Stimulated activated CD4-positive, alpha-beta T cell treated with anti-CD3 and anti-CD28 coated beads, TNF-alpha, amount 100 ng/mL, for 24 hours (primary cell): ENCODE measurements at regions not wholly inside any gene's neighbourhood (a gene's known extent, or its start where the extent isn't known, plus 50 kb on each side); places are given as distances from the start of the nearest gene placed in this dataset.
"Not testable (repeated sequence)": the region's sequence is repeated elsewhere in the genome, so short reads cannot be mapped to it uniquely, and the experiment has no call there.

Experiments used
- DNase-seq, 3 experiments: peaks; one replicate each; pipeline ENCODE4 v3.0.0-alpha.2; 2020; ENCODE audit warnings: low read depth in 3 of 3

DNA sequence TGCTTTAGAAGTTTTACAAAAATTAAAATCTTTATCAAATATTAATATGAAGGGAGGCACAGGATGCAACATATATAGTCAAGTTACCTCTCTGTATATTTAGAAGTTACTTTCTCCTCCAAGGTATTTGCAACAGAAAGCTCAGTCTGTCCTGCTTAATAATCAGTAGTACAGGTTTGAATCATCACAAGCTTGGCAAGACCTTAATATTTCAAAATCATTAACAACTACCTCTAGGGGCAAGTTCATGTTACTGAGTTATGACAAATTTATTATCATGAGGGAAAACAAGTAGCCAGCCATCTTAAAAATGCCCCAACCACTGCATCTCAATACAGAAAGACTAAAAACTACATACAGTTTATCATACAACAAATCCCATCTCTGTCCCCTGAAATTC is 116.0 kb downstream of the PMAIP1 start:
- DNase-seq = not testable (repeated sequence)

DNA sequence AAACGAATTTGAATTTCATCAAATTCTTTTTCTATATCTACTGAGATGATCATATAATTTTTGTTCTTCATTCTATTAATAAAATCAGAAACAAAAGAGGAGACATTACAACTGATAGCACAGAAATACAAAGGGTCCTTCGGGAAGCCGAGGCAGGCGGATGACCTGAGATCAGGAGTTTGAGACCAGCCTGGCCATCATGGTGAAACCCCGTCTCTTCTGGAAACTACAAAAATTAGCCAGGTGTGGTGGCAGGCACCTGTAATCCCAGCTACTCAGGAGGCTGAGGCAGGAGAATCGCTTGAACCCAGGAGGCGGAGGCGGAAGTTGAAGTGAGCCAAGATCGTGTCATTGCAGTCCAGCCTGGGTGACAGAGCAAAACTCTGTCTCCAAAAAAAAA is 113.4 kb downstream of the PMAIP1 start:
- not testable (repeated sequence) for DNase-seq

DNA sequence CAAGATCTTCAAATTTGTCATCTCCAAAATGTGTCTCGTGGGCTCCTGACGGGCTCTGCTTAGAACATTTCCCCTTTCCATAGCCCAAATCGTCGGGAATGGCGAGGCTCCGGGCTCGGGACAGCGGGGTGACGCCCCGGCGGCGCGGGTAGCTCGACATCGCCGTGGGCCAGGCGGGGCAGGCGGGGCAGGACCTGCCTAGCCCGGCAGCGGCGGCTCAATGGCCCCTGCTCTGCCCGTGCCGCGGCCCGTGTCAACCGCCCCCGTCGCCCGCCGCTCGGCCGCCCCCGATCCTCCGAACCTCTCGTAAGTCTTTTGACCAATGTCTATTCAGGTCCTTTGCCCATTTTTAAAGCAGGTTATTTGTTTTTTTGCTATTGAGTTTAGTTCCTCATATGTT is 111.2 kb downstream of the PMAIP1 start:
- no peak for DNase-seq

DNA sequence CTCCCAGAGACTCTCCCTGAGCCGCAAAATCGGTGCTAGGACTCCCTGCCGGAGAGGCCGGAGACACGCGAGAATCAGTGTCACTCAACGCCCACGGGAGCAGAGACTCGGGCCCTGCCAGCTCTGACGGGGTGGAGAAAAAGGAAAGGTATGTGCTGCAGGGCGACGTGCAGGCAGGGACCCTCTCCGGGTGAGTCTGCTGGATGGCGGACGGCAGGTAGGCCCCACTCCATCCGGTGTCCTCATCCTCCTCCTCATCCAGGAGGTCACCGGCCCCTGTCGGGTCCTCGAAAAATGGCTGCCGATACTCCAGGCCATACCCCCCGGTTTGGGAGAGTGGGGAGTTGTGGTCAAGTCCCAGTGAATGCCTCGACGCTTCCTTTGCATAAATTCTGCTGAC is 110.7 kb downstream of the PMAIP1 start:
- no peak for DNase-seq

DNA sequence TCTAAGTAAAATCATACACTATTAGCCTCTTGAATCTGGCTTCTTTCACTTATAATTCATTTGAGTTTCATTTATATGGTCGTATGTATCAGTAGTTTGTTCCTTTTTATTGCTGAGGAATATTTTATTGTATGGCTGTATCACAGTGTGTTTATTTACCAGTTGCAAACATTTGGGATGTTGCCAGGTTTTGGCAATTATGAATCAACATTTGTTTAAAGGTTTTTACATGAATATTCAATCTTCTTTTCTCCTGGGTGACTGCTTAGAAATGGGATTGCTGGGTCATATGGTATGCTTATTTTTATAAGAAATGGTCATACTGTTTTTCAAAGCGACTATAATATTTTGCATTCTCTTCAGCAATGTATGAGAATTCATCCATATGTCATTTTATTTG is 107.9 kb downstream of the PMAIP1 start:
- no peak for DNase-seq

DNA sequence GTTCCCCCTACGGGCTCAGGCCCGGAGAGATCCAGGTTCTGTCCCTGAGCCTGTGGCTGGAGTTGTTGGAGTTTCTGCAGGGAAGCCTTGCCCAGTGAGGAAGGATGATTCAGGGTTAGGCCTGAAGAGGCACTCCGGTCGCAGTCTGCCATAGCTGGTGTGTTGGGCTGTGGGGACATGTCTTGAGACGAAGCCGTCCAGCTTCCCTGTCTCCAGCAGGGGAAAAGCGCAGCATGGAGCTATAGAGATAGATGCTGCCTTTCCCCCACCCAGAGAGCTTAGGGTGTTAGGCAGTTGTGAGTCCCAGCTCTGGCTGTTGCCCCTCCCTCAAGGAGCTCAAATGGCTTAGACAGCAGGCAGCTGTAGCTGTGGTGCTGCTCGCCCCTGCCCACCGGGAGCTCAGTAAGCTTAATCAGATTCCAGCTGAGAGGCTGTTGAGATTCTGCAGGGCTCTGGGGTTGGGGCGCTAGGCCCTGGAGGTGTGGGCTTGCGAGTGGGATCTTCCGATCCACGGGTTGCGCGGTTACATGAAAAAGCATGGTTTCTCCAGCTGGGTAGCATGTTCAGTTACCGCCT is 103.9 kb downstream of the PMAIP1 start:
- DNase-seq = no peak

DNA sequence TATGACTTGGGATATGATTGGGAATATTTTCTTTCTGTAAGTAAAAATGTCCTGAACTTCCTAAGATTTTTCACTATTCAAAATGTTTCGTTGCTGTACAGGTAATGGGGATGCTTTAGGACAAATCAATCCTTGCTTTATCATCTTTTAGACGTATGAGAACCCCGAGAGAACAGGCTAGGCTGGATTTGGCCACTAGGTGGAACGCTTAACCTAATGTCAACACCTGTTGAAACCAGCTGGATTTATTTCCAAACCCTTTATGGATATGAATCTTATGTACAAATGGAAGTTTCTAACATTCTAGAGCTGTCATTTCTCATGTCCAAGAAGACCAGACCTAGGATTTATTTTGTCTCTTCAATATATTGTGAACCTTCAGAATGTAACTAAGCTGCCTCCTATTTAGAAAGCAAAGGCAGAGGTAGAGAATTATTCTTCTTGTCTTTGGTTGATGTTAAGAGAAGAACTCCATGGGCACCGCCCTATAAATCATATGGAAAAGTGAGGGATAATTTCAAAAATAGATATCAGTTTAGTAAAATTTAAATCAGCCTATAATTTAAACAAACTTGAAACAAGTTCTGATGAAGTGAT is 96.7 kb downstream of the PMAIP1 start:
- DNase-seq = no peak

DNA sequence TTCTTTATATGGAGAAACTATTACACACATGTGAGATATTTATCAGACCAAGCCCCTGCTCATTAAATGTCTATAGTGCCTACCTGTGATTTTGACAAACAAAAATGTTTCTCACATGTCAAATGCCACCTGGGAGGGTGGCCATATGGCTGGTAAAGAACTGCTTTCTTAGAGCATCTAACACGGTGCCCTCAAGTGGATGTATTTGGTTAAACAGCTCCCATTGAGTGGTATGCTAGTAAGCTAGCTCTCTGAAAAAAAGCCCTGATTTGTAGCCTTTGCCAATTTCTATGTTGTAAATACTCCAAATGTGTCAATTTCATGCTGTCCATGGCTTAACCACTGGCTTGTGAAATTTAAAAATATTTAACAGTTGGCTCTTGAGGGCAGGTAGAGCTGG is 94.6 kb downstream of the PMAIP1 start:
- no peak for DNase-seq

DNA sequence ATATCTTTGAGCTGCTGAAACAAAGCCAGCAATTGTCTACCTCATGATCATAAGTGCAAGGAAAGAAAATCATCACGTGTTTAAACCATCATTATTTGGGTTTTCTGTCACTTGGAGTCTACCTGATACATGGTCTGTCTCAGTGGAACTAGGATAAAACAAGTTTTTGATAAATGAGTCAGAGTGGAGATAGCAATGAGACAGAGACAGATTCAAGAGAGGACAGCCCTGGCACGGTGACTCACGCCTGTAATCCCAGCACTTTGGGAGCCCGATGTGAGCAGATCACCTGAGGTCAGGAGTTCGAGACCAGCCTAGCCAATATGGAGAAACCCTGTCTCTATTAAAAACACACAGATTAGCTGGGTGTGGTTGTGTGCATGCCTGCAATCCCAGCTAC is 93.8 kb downstream of the PMAIP1 start:
- DNase-seq = no peak

DNA sequence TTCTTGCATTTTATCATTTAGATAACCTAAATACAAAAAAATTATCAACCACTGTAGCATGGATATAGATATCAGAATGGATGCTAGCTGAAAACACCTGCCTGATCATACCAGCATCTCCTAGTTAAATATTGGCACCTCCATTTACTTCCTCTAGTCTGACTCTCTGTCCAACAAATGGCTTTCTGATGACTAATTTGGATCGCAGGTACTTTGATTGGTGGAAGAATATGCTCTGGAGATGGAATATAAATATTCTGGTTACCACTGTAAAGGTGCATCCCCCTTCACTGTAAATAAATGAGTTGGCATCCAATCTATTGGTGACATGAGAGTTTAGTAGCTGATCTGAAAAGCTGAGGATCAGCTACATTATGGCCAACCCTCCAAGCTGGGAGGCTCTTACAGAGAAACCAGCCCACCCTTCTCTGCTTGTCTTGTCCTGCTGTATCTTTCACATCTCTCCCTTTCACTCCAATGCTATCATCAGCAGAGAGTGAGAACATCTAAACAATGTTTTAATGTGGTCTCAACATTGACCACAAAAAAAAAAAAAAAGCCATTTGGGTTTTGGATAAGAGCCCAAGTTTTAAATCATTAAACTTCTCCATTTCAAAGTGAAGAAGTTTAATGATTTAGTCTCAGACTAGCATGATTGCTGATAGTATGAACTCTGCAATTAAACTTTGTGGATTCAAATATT is 90.5 kb downstream of the PMAIP1 start:
- DNase-seq = no peak

DNA sequence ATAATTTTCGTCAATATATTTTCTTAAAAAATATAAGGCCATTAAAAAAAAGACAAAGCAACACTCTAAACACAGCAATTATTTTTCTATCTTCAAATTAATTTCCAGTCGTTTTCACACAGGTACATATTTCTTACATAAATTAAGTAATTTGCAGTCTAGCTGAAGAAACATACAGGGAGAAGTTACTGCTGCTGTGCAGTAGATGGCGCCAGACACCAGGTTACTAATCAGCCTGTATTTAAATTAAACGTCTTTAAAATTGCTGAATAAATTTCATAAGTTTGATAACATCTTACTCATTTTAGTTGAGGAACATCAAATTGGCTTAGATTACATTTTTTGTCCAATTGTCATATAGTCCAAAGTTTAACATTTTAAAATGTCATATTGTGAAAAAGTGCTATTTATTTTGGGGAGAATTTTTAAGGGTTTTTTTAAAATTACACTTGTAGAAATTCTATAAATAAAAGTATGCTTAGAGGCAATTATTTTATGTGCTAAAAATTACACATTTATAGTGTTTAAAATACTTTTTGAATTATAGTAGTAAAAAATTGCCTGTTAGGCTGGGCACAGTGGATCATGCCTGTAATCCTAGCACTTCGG is 88.4 kb downstream of the PMAIP1 start:
- DNase-seq = peak; percentile 19 to 47 (median 26)

DNA sequence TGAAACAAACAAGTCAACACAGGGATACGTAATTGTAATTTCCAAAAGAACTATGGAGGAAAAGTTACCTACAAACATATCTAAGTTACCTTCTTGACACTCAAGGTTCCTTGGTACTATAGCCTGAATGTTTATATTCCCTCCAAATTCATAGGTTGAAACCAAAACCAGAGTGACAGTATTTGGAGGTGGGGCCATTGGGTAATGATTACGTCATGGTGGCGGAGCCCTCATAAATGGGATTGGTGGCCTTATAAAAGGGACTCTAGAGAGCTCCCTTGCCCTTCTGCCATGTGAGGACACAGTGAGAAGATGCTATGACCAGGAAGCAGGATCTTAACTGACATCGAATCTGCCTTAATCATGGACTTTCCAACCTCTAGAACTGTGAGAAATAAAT is 87.3 kb downstream of the PMAIP1 start:
- DNase-seq = no peak

DNA sequence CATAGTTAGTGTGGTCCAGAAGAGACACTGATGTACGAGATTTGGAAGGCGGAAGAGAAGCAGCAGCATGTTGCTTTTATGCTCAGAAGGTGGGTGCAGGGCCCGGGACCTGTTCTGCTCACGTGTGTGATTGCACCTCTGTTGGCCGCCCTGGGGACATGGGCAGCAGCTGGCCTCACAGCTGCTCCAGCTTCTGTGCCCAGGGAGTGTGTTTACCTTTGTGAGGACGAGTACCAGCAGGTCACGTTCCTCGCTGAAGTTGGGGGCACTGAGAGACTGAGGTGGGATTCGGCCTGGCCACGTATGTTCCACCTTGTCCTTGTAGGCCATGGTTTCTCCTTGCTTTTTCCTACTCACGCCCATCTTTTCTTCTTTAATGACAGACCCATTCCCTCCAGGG is 86.3 kb downstream of the PMAIP1 start:
- DNase-seq = no peak

DNA sequence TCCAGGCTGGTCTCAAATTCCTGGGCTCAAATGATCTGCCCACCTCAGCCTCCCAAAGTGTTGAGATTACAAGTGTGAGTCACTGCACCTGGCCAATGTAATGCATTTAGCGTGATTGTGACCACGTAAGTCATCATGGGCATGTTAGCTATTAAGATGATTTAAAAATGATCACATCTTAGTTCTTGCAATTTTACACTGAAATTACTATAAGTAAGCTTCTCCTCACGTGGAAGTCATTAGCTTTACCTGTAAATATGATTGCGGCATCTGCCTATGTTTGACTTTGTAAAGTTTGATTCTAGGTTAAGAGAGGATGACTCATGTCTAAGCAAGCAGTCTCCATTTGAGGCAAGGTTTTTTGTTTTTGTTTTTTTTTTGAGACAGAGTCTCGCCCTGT is 85.5 kb downstream of the PMAIP1 start:
- no peak for DNase-seq

DNA sequence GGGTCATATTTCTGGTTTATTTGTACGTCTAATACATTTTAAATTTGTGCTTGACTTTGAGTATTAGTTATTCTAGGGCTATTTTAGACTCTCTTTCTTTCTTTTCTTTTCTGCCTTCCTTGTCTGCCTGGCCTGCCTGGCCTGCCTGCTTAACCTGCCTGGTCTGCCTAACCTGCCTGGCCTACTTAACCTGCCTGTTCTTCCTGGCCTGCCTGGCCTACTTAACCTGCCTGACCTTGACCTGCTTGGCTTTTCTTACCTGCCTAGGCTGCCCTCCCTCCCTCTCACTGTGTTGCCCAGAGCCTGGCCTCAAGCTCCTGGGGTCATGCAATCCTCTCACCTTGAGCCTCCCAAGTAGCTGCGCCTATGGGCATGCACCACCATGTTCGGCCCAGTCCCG is 83.7 kb downstream of the PMAIP1 start:
- no peak for DNase-seq

DNA sequence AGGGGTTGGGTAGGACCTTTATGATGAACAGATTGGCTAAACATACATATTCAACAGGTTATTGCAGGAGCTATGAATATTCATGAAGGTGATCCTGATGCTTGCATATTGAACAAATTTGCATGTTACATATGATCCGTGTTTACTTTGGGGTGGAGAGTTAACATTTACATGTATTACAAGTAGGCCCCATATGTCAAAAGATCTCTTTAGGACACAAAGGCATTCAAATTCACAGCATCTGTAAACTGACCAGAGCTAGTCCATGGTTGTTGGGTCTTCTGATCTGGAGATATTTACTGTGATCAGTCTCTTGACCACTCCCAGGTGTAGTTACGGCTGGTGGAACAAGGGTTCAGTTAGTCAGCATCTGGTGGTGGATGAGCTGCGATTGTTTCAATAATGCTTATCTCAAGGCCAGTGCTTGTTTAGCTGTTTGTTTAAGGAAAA is 80.4 kb downstream of the PMAIP1 start:
- DNase-seq = no peak

DNA sequence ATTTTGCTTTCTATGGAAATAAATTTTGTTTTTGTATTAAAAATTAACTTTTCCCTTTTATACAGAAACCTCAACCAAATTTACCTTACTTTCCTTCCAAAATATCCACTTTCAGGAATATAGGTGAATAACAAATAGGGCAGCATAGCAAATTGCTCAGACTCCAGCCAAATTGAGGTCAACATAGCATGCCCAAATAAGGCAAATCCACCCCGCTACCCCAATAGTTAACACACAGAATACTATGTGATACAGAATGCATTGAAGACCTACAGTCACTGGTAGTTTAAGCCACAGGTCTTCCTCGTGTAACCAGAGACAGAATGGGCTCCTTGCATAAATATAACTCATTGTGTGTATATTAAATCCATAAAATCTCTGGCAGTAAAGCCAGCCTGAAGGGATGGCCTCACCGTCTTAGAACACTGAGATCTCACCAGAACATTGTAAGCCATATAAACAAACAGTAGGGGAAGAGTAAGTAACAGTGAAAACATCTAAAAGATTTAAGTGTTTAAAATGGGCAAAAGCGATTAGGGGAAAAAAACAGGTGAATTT is 72.2 kb downstream of the PMAIP1 start:
- no peak for DNase-seq

DNA sequence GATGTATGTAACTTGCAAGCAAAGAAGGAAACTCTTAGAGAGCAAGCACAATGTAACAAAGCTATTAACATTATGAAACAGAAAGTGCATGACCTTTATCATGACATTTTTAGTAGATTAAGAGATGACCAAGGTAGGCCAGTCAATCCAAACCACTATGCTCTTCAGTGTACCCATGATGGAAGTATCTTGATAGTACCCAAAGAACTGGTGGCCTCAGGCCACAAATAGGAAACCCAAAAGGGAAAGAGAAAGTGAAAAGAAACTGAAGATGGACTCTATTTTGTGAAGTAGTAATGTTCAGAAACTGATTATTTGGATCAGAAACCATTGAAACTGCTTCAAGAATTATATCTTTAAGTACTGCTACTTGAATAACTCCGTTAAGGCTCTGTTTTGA is 71.3 kb downstream of the PMAIP1 start:
- not testable (repeated sequence) for DNase-seq

DNA sequence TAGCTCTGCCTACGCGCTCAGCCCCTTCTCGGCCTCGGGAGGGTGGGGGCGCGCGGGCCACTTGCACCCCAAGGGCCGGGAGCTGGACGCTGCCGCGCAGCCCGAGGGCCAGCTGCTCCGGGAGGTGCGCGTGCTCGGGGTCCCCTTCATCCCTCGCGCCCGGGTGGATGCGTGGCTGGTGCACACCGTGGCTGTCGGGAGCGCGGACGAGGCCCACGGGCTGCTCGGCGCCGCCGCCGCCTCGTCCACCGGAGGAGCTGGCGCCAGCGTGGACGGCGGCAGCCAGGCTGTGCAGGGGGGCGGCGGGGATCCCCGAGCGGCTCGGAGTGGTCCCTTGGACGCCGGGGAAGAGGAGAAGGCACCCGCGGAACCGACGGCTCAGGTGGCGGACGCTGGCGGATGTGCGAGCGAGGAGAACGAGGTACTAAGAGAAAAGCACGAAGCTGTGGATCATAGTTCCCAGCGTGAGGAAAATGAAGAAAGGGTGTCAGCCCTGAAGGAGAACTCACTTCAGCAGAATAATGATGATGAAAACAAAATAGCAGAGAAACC is 69.8 kb downstream of the PMAIP1 start:
- DNase-seq = not testable (repeated sequence)

DNA sequence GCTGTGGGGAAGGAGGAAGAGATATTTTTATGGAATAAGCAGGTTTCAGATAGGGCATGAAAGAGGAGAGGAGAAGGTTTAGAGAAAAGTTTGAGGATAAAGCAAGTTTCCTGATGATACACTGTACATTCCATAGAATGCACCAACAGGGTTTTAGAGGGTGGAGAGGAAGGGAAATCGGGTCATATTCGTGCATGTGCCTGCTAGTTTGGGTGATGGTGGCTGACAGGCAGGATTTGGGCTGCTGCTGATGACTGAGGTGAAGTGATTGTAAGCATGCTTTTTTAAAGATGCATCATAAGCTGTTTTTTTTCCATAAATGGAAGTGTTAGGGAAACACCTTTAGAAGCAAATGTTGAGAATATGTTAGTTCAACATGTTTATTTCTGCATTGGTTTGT is 68.8 kb downstream of the PMAIP1 start:
- no peak for DNase-seq

DNA sequence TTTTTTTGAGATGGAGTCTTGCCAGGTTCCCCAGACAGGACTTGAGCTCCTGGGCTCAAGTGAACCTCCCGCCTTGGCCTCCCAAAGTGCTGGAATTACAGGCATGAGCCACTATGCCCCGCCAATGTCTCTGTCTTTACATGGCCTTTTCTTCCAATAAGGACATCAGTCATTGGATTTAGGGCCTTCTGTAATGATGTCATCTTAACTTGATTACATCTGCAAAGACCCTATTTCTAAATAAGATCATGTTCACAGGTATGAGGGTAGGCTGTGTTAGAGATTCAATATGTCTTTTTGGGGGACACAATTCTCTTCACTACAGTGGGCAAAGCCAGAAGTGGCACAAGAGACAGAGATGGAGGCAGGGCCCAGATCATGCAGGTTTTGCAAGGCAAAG is 68.1 kb downstream of the PMAIP1 start:
- DNase-seq = no peak

DNA sequence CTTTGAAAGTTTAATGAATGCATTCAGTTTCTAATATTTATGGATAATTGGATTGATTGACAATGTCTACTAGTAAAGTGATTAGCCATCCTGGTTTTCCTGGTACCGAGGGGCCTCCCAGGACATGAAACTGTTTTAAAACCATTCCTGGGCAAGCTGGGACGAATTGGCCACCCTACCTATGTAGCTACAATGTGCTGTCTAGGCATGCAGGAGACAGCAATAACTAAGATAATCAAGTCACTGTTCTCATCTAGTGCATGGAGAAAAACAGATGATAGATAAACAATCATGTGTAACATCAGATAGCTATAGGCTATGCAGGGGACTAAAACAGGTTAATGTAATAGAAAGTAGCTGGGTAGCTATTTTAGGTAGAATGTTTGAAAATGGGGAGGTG is 67.1 kb downstream of the PMAIP1 start:
- DNase-seq = no peak
